NCI-H2227 (cell line): ENCODE measurements at regions not wholly inside any gene's neighbourhood (a gene's known extent, or its start where the extent isn't known, plus 50 kb on each side); places are given as distances from the start of the nearest gene placed in this dataset.
"Not testable (repeated sequence)": the region's sequence is repeated elsewhere in the genome, so short reads cannot be mapped to it uniquely, and the experiment has no call there.

ENCODE experiments used
- DNase-seq: peaks from one replicate; lab custom pipeline; 2025; ENCODE audit not compliant: unreplicated experiment; lab: John Stamatoyannopoulos, UW

GRCh38 chr4:104549736-104550135, 55.0 kb upstream of the CXXC4 start:
- no peak for DNase-seq

DNA sequence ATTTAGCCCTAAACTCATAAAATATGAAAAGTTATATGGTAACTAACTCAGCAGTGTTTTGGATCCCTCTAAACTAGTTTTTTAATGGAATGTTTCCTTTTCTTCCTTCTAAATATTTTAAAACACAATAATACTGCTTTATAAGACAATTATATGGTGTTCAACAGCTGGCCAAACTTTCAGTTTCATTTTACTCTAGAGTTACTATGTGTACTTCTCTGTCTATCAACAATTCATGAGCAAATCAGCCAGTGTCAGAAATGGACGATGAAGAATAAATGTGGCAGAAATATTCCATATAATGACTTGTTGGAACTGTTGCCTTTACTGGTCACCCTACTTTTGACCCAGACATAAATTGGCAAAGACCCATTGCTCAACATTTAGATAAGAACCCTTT, 64.8 kb upstream of the CXXC4 start:
- no peak for DNase-seq

- DNase-seq, result no peak
Measured at GRCh38 chr4:104571341-104571740, 76.6 kb upstream of the CXXC4 start.

DNA sequence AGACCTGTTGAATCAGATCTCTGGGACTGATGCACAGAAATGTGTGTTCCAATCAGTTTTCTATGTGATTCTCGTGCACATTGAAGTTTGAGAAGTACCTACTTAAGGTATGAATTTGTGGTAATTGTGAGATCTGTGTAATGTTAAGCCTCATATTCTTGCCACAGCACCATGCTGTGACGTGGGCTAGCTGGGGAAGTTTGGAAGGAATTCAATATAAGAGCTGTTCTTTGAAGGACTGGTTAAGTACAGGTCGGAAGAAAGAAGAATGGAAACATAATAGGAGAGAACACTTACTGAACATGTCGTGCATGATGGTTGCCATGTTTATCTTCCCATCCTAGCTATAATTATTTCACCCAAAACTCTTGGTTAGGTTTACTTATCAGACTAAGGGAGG, 79.7 kb upstream of the CXXC4 start:
- no peak for DNase-seq

GRCh38 chr4:104575278-104575677, 80.6 kb upstream of the CXXC4 start:
- DNase-seq, result no peak

- DNase-seq, result no peak
Measured at GRCh38 chr4:104577405-104577804, 82.7 kb upstream of the CXXC4 start.

GRCh38 chr4:104581476-104581875, 86.8 kb upstream of the CXXC4 start:
- not testable (repeated sequence) for DNase-seq

- DNase-seq, result not testable (repeated sequence)
Measured at GRCh38 chr4:104582056-104582455, 87.4 kb upstream of the CXXC4 start.

- DNase-seq, result no peak
Measured at GRCh38 chr4:104589264-104589868, 94.7 kb upstream of the CXXC4 start.

DNA sequence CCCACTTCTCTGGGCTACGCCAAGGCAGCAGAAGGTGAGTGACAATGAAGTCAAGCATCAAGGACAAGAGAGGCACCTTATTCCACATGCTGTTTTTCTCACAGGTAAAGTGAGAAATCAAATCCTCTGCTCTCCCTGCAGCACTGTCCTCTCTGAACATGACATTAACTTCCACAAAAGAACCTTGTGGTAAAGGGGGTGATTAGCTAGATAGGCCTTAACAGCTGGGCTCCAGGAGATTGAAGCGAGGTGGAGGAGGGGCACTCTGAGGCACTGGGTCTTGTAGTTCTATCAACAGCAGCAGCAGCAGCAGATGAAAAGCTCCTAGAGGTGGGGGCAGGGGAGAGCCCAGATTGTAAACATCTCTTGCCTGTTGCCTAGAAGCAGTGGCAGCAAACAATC, 96.8 kb upstream of the CXXC4 start:
- peak; percentile 91 for DNase-seq

DNA sequence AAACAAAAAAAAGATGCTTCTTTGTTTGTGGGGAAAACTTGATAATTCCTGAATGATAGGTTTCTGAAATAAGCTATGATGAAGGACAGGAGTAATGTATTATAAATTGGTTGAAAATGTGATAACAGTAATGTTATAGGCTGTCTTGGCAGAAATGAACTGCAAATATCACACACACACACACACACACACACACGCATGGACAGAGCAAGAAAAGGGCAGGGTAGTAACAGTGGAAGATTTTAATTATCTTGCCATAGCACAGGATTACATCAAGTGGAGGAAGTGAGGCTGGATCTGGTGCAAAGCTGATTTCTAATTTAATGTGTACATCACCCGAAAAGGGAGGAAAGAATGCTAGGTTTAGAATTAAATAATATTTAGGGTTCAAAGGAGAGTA, 97.5 kb upstream of the CXXC4 start:
- peak; percentile 16 for DNase-seq

- peak; percentile 24 for DNase-seq
Measured at GRCh38 chr4:104593019-104593418, 98.3 kb upstream of the CXXC4 start.

DNA sequence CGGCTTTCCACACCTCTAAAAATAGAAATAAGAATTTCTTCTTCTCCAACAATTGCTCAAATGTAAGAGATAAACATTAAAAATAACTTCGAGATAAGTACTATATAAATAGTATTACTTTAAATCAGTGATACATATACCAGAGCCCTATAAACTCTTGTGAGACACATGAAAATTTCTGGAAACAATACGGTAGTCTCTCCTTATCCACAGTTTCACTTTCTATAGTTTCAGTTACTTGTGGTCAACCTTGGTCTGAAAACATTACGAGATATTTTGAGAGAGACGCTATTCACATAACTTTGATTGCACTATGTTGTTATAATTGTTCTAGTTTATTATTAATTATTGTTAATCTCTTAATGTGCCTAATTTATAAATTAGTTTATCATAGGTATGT, 101.5 kb upstream of the CXXC4 start:
- DNase-seq, result no peak

GRCh38 chr4:104615496-104615895, 120.8 kb upstream of the CXXC4 start:
- DNase-seq, result no peak

GRCh38 chr4:104615926-104616325, 121.2 kb upstream of the CXXC4 start:
- no peak for DNase-seq

DNA sequence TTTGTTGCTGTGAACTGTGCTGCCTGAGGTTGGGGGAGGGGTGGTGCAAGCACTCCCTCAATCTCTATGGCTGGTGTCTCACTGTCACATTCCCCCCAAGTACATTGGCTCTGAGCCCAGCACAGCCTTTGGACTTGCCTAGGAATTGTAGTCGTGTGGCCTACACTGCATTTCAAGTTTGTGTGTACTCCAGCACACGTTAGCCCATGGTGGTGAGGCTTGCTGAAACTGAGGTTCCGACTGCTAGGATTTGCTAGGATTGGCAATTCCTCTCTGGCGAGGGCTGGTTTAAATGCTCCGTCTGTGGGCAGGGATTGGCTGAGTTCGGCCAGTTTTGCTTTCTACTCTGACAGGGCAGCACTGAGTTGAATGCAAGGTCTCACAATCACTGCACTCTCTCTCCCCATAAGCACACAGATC, 121.7 kb upstream of the CXXC4 start:
- DNase-seq, result peak; percentile 15

DNA sequence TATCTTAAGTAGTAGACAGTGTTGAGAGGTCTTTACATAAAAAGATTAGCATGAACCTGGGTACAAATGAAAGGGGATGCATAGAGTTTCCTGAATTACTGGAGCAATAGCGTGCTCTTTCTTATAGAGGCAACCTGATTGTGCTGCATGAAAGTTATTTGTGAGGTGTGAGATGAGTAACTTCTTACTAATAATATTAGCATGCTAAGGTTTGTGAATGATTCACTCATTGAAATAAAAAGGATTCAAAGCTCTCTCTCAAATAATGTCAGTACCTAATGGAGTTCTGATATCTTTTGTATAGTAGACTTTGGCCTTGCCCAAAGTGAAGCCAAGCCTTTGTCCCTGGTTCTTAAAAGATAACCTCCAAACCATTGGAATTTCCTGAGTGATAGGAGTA, 131.0 kb upstream of the CXXC4 start:
- no peak for DNase-seq

GRCh38 chr4:104629601-104630000, 134.9 kb upstream of the CXXC4 start:
- no peak for DNase-seq

DNA sequence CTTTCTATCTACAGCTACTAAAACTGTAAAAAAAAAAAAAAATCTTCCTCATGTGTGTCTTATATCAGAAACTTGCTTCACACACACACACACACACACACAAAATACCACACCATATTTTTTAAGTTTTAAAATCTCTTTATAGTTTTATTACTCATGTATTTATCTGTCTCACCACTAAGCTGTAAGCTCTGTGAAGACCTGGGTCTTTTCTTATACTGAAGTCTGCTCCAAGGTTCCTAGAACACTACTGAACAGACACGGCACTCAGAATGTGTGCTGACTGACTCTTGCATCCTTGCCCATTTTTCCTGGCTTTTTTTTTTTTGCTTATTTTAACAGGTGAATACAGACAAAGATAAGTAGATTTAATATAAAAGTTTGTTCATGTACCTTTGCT, 135.6 kb upstream of the CXXC4 start:
- no peak for DNase-seq

DNA sequence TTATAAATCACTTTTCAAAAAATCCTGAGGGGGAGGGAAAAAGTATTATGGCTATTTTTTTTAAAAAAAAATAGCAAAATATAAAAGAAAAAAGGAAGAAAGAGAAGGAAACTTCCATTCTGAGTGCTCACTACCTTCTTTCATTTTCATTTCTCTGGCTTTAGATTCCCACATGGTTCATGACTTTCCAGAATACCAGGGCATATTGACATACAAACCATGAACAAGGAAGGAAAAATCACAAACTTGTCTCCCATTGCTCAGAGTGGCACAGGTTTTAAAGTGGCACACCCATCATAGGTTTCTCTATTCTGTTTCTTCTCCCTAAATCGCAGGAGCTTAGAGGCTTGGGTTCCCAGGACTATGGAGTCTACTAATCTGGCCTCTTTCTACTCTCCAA, 136.3 kb upstream of the CXXC4 start:
- DNase-seq, result no peak

GRCh38 chr4:104641418-104641817, 146.7 kb upstream of the CXXC4 start:
- DNase-seq, result peak; percentile 38

DNA sequence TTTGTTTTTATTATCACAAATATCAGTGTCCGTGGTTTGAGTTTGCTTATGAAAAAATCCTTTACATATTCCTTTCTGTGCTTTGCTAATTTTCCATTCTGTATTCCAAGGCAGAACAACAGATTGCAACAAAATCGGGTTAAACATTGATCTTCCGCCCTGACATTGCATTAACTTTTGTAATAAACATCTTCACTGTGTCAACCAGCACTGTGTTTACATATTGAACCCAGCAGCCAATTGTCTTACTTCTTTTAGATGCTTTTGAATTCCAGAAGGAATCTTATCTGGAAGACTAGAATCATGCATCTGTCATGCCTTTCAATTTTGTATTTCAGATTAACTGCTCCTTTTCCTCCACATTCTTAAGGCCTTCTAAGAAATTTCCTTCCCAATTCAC, 147.8 kb upstream of the CXXC4 start:
- DNase-seq, result no peak

- no peak for DNase-seq
Measured at GRCh38 chr4:104643805-104644204, 149.1 kb upstream of the CXXC4 start.

GRCh38 chr4:104649631-104650030, 154.9 kb upstream of the CXXC4 start:
- DNase-seq, result no peak
